ENCODE measurements at regions not wholly inside any gene's neighbourhood (a gene's known extent, or its start where the extent isn't known, plus 50 kb on each side); places are given as distances from the start of the nearest gene placed in this dataset.
"Not testable (repeated sequence)": the region's sequence is repeated elsewhere in the genome, so short reads cannot be mapped to it uniquely, and the experiment has no call there.

DNA sequence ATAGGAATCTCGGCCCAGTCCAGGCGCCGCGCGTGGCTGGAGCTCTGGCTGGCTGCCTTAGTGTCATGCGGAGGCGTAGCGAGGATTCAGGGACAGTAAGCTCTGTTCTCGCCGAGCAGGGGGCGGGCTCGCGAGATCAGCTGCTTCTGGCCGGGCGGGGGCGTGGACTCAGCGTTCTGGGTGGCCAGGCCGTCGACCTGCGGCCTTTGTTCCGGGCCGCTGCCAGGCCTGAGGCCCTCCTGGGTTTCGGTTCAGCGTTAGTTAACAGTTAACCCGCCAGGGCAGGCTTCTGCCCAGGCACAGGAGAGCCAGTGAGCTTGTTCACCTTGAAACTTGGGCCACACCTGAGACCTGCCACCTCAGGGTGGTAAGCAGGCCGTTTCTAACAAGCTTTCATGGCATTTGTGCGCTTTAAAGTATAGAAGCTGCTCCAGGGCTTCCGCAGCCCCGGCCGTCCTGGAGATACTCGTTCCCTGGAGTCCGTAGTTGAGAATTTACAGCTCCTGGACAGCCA is 332.2 kb upstream of the SGCG start:
- no peaks in the 10 kb centered on the region for H3K36me3 ChIP-seq (ENCODE audit: low read depth)
- no peaks in the 10 kb centered on the region for H3K4me1 ChIP-seq (ENCODE audit: insufficient read depth, poor library complexity, severe bottlenecking)
- no peak overlapping the region for H3K4me3 ChIP-seq (ENCODE audit: severe bottlenecking)
- H3K9me3 ChIP-seq (ENCODE audit: severe bottlenecking), result no peaks in the 10 kb centered on the region
- DNase-seq (ENCODE audit: low spot score) (no peak), ATAC-seq (ENCODE audit: low read depth) (no peak)
- TF ChIP-seq CTCF (IDR thresholded peaks at IDR 0.05; ENCODE audit: poor library complexity, severe bottlenecking), result no peak
- no peaks in the 10 kb centered on the region for H3K27me3 ChIP-seq (ENCODE audit: insufficient read depth, poor library complexity, severe bottlenecking)
- H3K27ac ChIP-seq (ENCODE audit: poor library complexity, severe bottlenecking), result no peak overlapping the region

GRCh38 chr13:22855926-22856325 is 324.9 kb upstream of the SGCG start:
- H3K4me1 ChIP-seq (ENCODE audit: insufficient read depth, poor library complexity, severe bottlenecking), result no peaks in the 10 kb centered on the region
- no peak overlapping the region for H3K27ac ChIP-seq (ENCODE audit: poor library complexity, severe bottlenecking)
- no peak for DNase-seq (ENCODE audit: low spot score)
- H3K27me3 ChIP-seq (ENCODE audit: insufficient read depth, poor library complexity, severe bottlenecking), result no peaks in the 10 kb centered on the region
- H3K36me3 ChIP-seq (ENCODE audit: low read depth), result no peaks in the 10 kb centered on the region
- ATAC-seq (ENCODE audit: low read depth), result no peak
- no peak for TF ChIP-seq CTCF (IDR thresholded peaks at IDR 0.05; ENCODE audit: poor library complexity, severe bottlenecking)
- no peak overlapping the region for H3K4me3 ChIP-seq (ENCODE audit: severe bottlenecking)
- no peaks in the 10 kb centered on the region for H3K9me3 ChIP-seq (ENCODE audit: severe bottlenecking)

GRCh38 chr13:22858980-22859379 is 321.8 kb upstream of the SGCG start:
- not testable (repeated sequence) for H3K27me3 ChIP-seq (ENCODE audit: insufficient read depth, poor library complexity, severe bottlenecking); ATAC-seq (ENCODE audit: low read depth); H3K4me3 ChIP-seq (ENCODE audit: severe bottlenecking); H3K36me3 ChIP-seq (ENCODE audit: low read depth); H3K4me1 ChIP-seq (ENCODE audit: insufficient read depth, poor library complexity, severe bottlenecking); DNase-seq (ENCODE audit: low spot score); H3K9me3 ChIP-seq (ENCODE audit: severe bottlenecking); H3K27ac ChIP-seq (ENCODE audit: poor library complexity, severe bottlenecking)

DNA sequence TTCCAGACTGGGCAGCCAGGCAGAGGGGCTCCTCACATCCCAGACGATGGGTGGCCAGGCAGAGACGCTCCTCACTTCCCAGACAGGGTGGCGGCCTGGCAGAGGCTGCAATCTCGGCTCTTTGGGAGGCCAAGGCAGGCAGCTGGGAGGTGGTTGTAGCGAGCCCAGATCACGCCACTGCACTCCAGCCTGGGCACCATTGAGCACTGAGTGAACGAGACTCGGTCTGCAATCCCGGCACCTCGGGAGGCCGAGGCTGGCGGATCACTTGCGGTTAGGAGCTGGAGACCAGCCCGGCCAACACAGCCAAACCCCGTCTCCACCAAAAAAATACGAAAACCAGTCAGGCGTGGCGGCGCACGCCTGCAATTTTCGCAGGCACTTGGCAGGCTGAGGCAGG is 321.4 kb upstream of the SGCG start:
- H3K4me3 ChIP-seq (ENCODE audit: severe bottlenecking); H3K27me3 ChIP-seq (ENCODE audit: insufficient read depth, poor library complexity, severe bottlenecking); ATAC-seq (ENCODE audit: low read depth); H3K9me3 ChIP-seq (ENCODE audit: severe bottlenecking); H3K4me1 ChIP-seq (ENCODE audit: insufficient read depth, poor library complexity, severe bottlenecking); H3K27ac ChIP-seq (ENCODE audit: poor library complexity, severe bottlenecking); H3K36me3 ChIP-seq (ENCODE audit: low read depth); DNase-seq (ENCODE audit: low spot score): not testable (repeated sequence)

- no peaks in the 10 kb centered on the region for H3K9me3 ChIP-seq (ENCODE audit: severe bottlenecking)
- no peak overlapping the region for H3K4me3 ChIP-seq (ENCODE audit: severe bottlenecking)
- DNase-seq (ENCODE audit: low spot score) (no peak), ATAC-seq (ENCODE audit: low read depth) (no peak)
- H3K27ac ChIP-seq (ENCODE audit: poor library complexity, severe bottlenecking), result no peak overlapping the region
- TF ChIP-seq CTCF (IDR thresholded peaks at IDR 0.05; ENCODE audit: poor library complexity, severe bottlenecking), result no peak
- no peaks in the 10 kb centered on the region for H3K36me3 ChIP-seq (ENCODE audit: low read depth)
- H3K4me1 ChIP-seq (ENCODE audit: insufficient read depth, poor library complexity, severe bottlenecking), result no peaks in the 10 kb centered on the region
- H3K27me3 ChIP-seq (ENCODE audit: insufficient read depth, poor library complexity, severe bottlenecking), result no peaks in the 10 kb centered on the region
These were observed 318.8 kb upstream of the SGCG start for GRCh38 chr13:22861958-22862466.

DNA sequence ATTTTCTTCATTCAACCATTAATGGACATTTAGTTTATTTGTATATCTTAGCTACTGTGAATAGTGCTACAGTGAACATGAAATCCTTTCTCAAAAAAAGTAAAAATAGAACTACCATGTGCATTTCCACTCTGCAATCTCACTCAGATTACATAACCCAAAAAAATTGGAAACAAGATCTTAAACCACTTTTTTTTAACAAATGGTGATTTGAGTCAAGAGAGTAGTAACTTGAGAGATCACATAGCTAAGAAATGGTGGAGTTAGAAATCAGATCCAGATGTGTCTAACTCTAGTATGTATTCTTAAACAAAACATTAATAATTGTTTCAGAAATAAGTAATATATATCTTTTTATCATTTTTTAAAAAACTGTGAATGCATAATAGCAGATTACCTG is 318.3 kb upstream of the SGCG start:
- no peak for ATAC-seq (ENCODE audit: low read depth)
- Histone ChIP-seq H3K27me3 (ENCODE audit: insufficient read depth, poor library complexity, severe bottlenecking) (no peaks in the 10 kb centered on the region), H3K4me3 (ENCODE audit: severe bottlenecking) (no peak overlapping the region), H3K27ac (ENCODE audit: poor library complexity, severe bottlenecking) (no peak overlapping the region), H3K36me3 (ENCODE audit: low read depth) (no peaks in the 10 kb centered on the region), H3K4me1 (ENCODE audit: insufficient read depth, poor library complexity, severe bottlenecking) (no peaks in the 10 kb centered on the region), H3K9me3 (ENCODE audit: severe bottlenecking) (no peaks in the 10 kb centered on the region)
- no peak for TF ChIP-seq CTCF (IDR thresholded peaks at IDR 0.05; ENCODE audit: poor library complexity, severe bottlenecking)
- no peak for DNase-seq (ENCODE audit: low spot score)
